ENCODE measurements at regions not wholly inside any gene's neighbourhood (a gene's known extent, or its start where the extent isn't known, plus 50 kb on each side); places are given as distances from the start of the nearest gene placed in this dataset.

DNA sequence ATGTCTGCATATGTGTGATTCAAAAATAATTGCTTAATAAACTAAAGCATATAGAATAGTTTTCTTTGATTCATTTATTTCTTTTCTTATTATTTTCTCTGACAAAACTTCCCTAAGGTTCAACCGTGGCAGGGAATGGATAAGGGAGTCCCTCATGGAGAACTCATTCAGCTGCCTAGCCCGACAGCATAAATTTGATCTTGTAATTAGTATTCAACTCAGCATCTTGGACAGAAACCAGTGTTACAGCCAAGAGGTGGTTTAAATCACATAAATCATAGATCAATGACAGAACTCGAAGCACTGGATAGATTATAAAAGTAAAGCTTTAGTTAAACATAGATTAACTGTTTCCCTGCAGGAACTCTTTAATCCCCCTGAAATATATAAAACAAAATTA lies 174.3 kb upstream of the POU3F4 start:
- TF ChIP-seq CTCF (IDR thresholded peaks at IDR 0.05; ENCODE audit: low read length) (no peak), EZH2 (IDR thresholded peaks at IDR 0.05; ENCODE audit: borderline replicate concordance, low read length) (no peak)
